K562 (cell line): ENCODE measurements at regions not wholly inside any gene's neighbourhood (a gene's known extent, or its start where the extent isn't known, plus 50 kb on each side); places are given as distances from the start of the nearest gene placed in this dataset.

Experiments
- ATAC-seq: fragments of 200-7000 bp; cut with Tn5 transposase; 3 replicates; pipeline ENCODE4 v1.9.1; 2020; ENCODE audit warnings: moderate library complexity
- BruUV-seq: library from RNA; stranded (reverse); fragments of 400-500 nt; replicated peaks from 2 replicates; lab custom pipeline; 2021; lab: Mats Ljungman, UMichigan
- CTCF ChIA-PET: fragments of 300-600 bp; formaldehyde crosslinking; extraction: SDS; loops from one replicate; lab custom pipeline; 2021; ENCODE audit warnings: low intra/inter-chr PET ratio; lab: Yijun Ruan, JAX
- POLR2A ChIA-PET: fragments of 300-600, 350-650 bp; sonication (Branson Sonifier 250); formaldehyde crosslinking; extraction: SDS; loops from one replicate; lab custom pipeline; 2021; ENCODE audit warnings: antibody characterized with exemption, inconsistent platforms; lab: Yijun Ruan, JAX
- DNase-seq, 4 experiments: peaks; one replicate each; pipeline versions ENCODE4 v3.0.0 to v3.0.0-alpha.2; 2011 to 2018; ENCODE audit warnings: low spot score in 3 of 4, mixed read lengths in 3 of 4; ENCODE audit errors: extremely low read depth in 1 of 4
- FAIRE-seq: peaks from 2 replicates; lab custom pipeline; 2011; peaks lifted over from hg19 to GRCh38; lab: Jason Lieb, UNC
- H2AFZ ChIP-seq: 2 replicates; pipeline ENCODE4 v1.6.0; 2011; ENCODE audit warnings: low read depth, low read length, control low read depth, inconsistent platforms
- H3K27ac ChIP-seq: fragments of 200-600 bp; 3 replicates; pipeline ENCODE4 v1.8.0; 2011; ENCODE audit warnings: low read depth, mild to moderate bottlenecking, control low read depth, inconsistent platforms, low read length, moderate library complexity, mixed read lengths; ENCODE audit errors: extremely low read depth
- H3K27me3 ChIP-seq, 2 experiments: fragments of 300-600 bp in 1 of 2; 2 replicates in 1 of 2; 3 replicates in 1 of 2; pipeline versions ENCODE4 v1.6.0 to v1.8.0; 2011; ENCODE audit warnings: inconsistent platforms in 2 of 2, low read length in 2 of 2, mild to moderate bottlenecking in 1 of 2, mixed read lengths in 1 of 2, moderate library complexity in 1 of 2; ENCODE audit not compliant: control insufficient read depth in 2 of 2, insufficient read depth in 2 of 2
- H3K36me3 ChIP-seq: fragments of 300-600 bp; 3 replicates; pipeline ENCODE4 v1.8.0; 2011; ENCODE audit warnings: mild to moderate bottlenecking, low read length, inconsistent platforms; ENCODE audit not compliant: control insufficient read depth, insufficient read depth
- H3K4me1 ChIP-seq, 2 experiments: fragments of 200-600 bp in 1 of 2; replicated peaks in 1 of 2; 2 replicates in 1 of 2; 3 replicates in 1 of 2; pipeline versions ENCODE4 v1.5.1 to v1.8.0; 2011; ENCODE audit warnings: inconsistent platforms in 2 of 2, low read length in 2 of 2, mild to moderate bottlenecking in 1 of 2, mixed read lengths in 1 of 2, moderate library complexity in 1 of 2; ENCODE audit not compliant: control insufficient read depth in 2 of 2, insufficient read depth in 2 of 2
- H3K4me2 ChIP-seq: 2 replicates; pipeline ENCODE4 v1.6.1; 2011; ENCODE audit warnings: low read length, control low read depth, inconsistent platforms, mixed read lengths; ENCODE audit not compliant: insufficient read depth
- H3K4me3 ChIP-seq: fragments of 200-600 bp; sonication (generic), shearing (Covaris generic); 2 replicates; pipeline ENCODE4 v1.5.1; 2016; ENCODE audit warnings: control low read depth, inconsistent platforms
- H3K79me2 ChIP-seq: fragments of 200-600 bp; 3 replicates; pipeline ENCODE4 v1.8.0; 2011; ENCODE audit warnings: low read length, inconsistent platforms; ENCODE audit not compliant: control insufficient read depth, insufficient read depth
- H3K9ac ChIP-seq, 2 experiments: 2 replicates each; pipeline versions ENCODE4 v1.6.0 to v1.6.1; 2011; ENCODE audit warnings: low read depth in 2 of 2, low read length in 2 of 2, control low read depth in 1 of 2, inconsistent platforms in 1 of 2, mild to moderate bottlenecking in 1 of 2, mixed read lengths in 1 of 2; ENCODE audit not compliant: insufficient read depth in 1 of 2
- H3K9me1 ChIP-seq: one replicate; pipeline ENCODE4 v1.6.0; 2011; ENCODE audit warnings: inconsistent platforms, mild to moderate bottlenecking, low read length, moderate library complexity; ENCODE audit not compliant: control insufficient read depth, insufficient read depth
- H3K9me3 ChIP-seq: replicated peaks from 2 replicates; pipeline ENCODE4 v1.5.1; 2011; ENCODE audit warnings: low read depth, low read length, inconsistent platforms; ENCODE audit not compliant: control insufficient read depth, insufficient read depth
- H4K20me1 ChIP-seq: replicated peaks from 2 replicates; pipeline ENCODE4 v1.6.1; 2011; ENCODE audit warnings: low read length, inconsistent platforms, mixed read lengths; ENCODE audit not compliant: control insufficient read depth, insufficient read depth
- CBX2 ChIP-seq: fragments of 200-600 bp; sonication (generic); IDR thresholded peaks from one replicate; pipeline ENCODE4 v1.6.1; 2012; ENCODE audit warnings: mild to moderate bottlenecking, low read length, inconsistent platforms; ENCODE audit not compliant: insufficient read depth, poor library complexity, severe bottlenecking
- HLTF ChIP-seq: fragments of 450-650 bp; IDR thresholded peaks from 2 replicates; pipeline ENCODE4 v1.6.1; 2016
- PKNOX1 ChIP-seq: fragments of 450-650 bp; IDR thresholded peaks from 2 replicates; pipeline ENCODE4 v1.6.1; 2016
- PRMT5 ChIP-seq: sonication (generic); formaldehyde crosslinking; IDR thresholded peaks from 2 replicates; pipeline ENCODE4 v1.5.0; 2020; ENCODE audit warnings: missing genetic modification reagents
- RBM17 ChIP-seq: fragments of 200-400 bp; formaldehyde crosslinking; IDR thresholded peaks from 2 replicates; pipeline ENCODE4 v1.6.1; 2017; ENCODE audit warnings: low read depth, mild to moderate bottlenecking, low read length, borderline replicate concordance
- RBM25 ChIP-seq: fragments of 200-400 bp; formaldehyde crosslinking; IDR thresholded peaks from 2 replicates; pipeline ENCODE4 v1.6.1; 2018; ENCODE audit warnings: low read length, low read depth, moderate library complexity; ENCODE audit not compliant: severe bottlenecking
- TAF7 ChIP-seq: fragments of 450-650 bp; IDR thresholded peaks from 2 replicates; pipeline ENCODE4 v1.6.1; 2016; ENCODE audit warnings: missing genetic modification characterization, missing compliant biosample characterization
- ZBTB33 ChIP-seq: sonication (generic); formaldehyde crosslinking; IDR thresholded peaks from 2 replicates; pipeline ENCODE4 v1.8.1; 2023; ENCODE audit warnings: mild to moderate bottlenecking, missing genetic modification reagents
- ZNF707 ChIP-seq: fragments of 250-450 bp; sonication (Bioruptor Pico); conservative IDR thresholded peaks from 2 replicates; pipeline ENCODE4 v1.8.0; 2022; ENCODE audit warnings: inconsistent platforms, mild to moderate bottlenecking, moderate library complexity
- WGBS: fragments of 100-300 bp; shearing (Covaris generic); methylation state at CpG from one replicate; pipeline ENCODE4 v1.1.6; 2016; ENCODE audit warnings: low coverage, mixed read lengths; ENCODE audit not compliant: insufficient coverage; ENCODE audit errors: missing lambda C conversion rate; 5-methylcytosine and 5-hydroxymethylcytosine counted together
- in situ Hi-C: fragments of 300-500 bp; cut with MboI; formaldehyde crosslinking; loops from 4 replicates; pipeline ENCODE4 v1.15.0; 2018; ENCODE audit warnings: inconsistent platforms, mixed read lengths
- intact Hi-C: fragments of 100-400 bp; cut with micrococcal nuclease; formaldehyde crosslinking; loops from 2 replicates; pipeline ENCODE4 v1.14.2; 2022

- intact Hi-C loops (no loop called here), in situ Hi-C loops (no loop called here)
- Histone ChIP-seq H3K79me2 (no peaks in the 10 kb centered on the region), H3K4me2 (no peak overlapping the region), H3K4me1 (no peaks in the 10 kb centered on the region), H3K27ac (no peak overlapping the region), H2AFZ (no peak overlapping the region), H3K4me3 (no peak overlapping the region), H3K36me3 (no peaks in the 10 kb centered on the region), H3K9ac (no peak overlapping the region), H3K9me3 (no peaks in the 10 kb centered on the region), H3K27me3 (peaks cover 3 to 9% of the 10 kb centered on the region in 2 experiments; a peak in 2 of 5 replicates), H4K20me1 (peaks cover 1% of the 10 kb centered on the region; the same call in 1 of the 2 replicates), H3K9me1 (no peaks in the 10 kb centered on the region)
- no TSS peak for BruUV-seq
- 0% methylated on average over 1 of the region's 1 CpG for WGBS
- CTCF ChIA-PET: no interaction called here
- no peak for TF ChIP-seq TAF7 (tag)
- TF ChIP-seq ZBTB33: no peak
- no peak for TF ChIP-seq RBM17
- TF ChIP-seq PRMT5: no peak
- TF ChIP-seq CBX2: no peak
- TF ChIP-seq HLTF: 0 out of 2 replicates have a peak, but pooled peaks have one; percentile 41
- no peak for TF ChIP-seq ZNF707 (CRISPR knock-in tag)
- peak; percentile 88 for TF ChIP-seq RBM25
- TF ChIP-seq PKNOX1: no peak
- ATAC-seq (no peak), DNase-seq (no peak), FAIRE-seq (no peak)
- POLR2A ChIA-PET: no interaction called here
Measured at GRCh38 chr17:45697076-45697475, 87.0 kb upstream of the CRHR1 start.
